A549 (cell line): ENCODE measurements at regions not wholly inside any gene's neighbourhood (a gene's known extent, or its start where the extent isn't known, plus 50 kb on each side); places are given as distances from the start of the nearest gene placed in this dataset.

Experiments used
- ATAC-seq, 2 experiments: fragments of 200-7000 bp in 1 of 2; fragments of >200 bp in 1 of 2; cut with Nextera tagmentation in 1 of 2; cut with Tn5 transposase in 1 of 2; 3 replicates each; pipeline versions ENCODE4 v1.8.0 to v1.9.1; 2018 to 2020; ENCODE audit warnings: mild to moderate bottlenecking in 1 of 2, moderate library complexity in 1 of 2
- CTCF ChIA-PET: fragments of 300-600 bp; sonication (Branson Sonifier 250); formaldehyde crosslinking; extraction: SDS; loops from one replicate; lab custom pipeline; 2021; ENCODE audit warnings: antibody characterized with exemption, inconsistent platforms; lab: Yijun Ruan, JAX
- POLR2A ChIA-PET: fragments of 350-600 bp; formaldehyde crosslinking; extraction: SDS; loops from one replicate; lab custom pipeline; 2021; ENCODE audit warnings: antibody characterized with exemption, inconsistent platforms; lab: Yijun Ruan, JAX
- DNase-seq, 2 experiments: peaks; one replicate each; pipeline versions ENCODE4 v3.0.0 to v3.0.0-alpha.2; 2011 to 2016; ENCODE audit warnings: low read depth in 1 of 2, low spot score in 1 of 2
- FAIRE-seq: peaks from 2 replicates; lab custom pipeline; 2011; peaks lifted over from hg19 to GRCh38; lab: Jason Lieb, UNC
- H3K27ac ChIP-seq, 2 experiments: fragments of >200 bp; sonication (Bioruptor Twin); formaldehyde crosslinking; 3 replicates each; pipeline ENCODE4 v1.5.1; 2016 to 2017
- H3K4me1 ChIP-seq: fragments of >200 bp; sonication (Bioruptor Twin); formaldehyde crosslinking; 3 replicates; pipeline ENCODE4 v1.6.1; 2016
- H3K4me2 ChIP-seq: fragments of >200 bp; sonication (Bioruptor Twin); formaldehyde crosslinking; 3 replicates; pipeline ENCODE4 v1.6.1; 2016
- H3K4me3 ChIP-seq: fragments of >200 bp; sonication (Bioruptor Twin); formaldehyde crosslinking; 3 replicates; pipeline ENCODE4 v1.5.1; 2016
- H3K9me3 ChIP-seq: fragments of >200 bp; sonication (Bioruptor Twin); formaldehyde crosslinking; 3 replicates; pipeline ENCODE4 v1.6.1; 2016
- CBX2 ChIP-seq: fragments of 200-600 bp; sonication (generic); IDR thresholded peaks from 2 replicates; pipeline ENCODE4 v1.6.1; 2016; ENCODE audit warnings: low read depth, mild to moderate bottlenecking, borderline replicate concordance
- EHMT2 ChIP-seq: fragments of 200-600 bp; sonication (generic); IDR thresholded peaks from 2 replicates; pipeline ENCODE4 v1.6.1; 2016; ENCODE audit warnings: antibody characterized with exemption, low read depth, mild to moderate bottlenecking, moderate library complexity
- ELK1 ChIP-seq: fragments of 150-350 bp; IDR thresholded peaks from 2 replicates; pipeline ENCODE4 v1.6.1; 2014; ENCODE audit warnings: low read depth, mild to moderate bottlenecking, low read length
- ESRRA ChIP-seq: fragments of 150-350 bp; IDR thresholded peaks from 2 replicates; pipeline ENCODE4 v1.6.1; 2014; ENCODE audit warnings: mild to moderate bottlenecking, low read length, borderline replicate concordance
- FOSB ChIP-seq: fragments of 250-450 bp; sonication (Bioruptor Pico); IDR thresholded peaks from 2 replicates; pipeline ENCODE4 v1.5.0; 2020; ENCODE audit warnings: mild to moderate bottlenecking, moderate library complexity
- FOSL2 ChIP-seq, 2 experiments: fragments of 450-650 bp in 1 of 2; fragments of >200 bp in 1 of 2; sonication (Bioruptor Twin) in 1 of 2; formaldehyde crosslinking; IDR thresholded peaks; 2 replicates each; pipeline versions ENCODE4 v1.5.0 to v1.6.1; 2016 to 2020; ENCODE audit warnings: mild to moderate bottlenecking in 1 of 2, moderate library complexity in 1 of 2
- FOXS1 ChIP-seq: fragments of 250-450 bp; sonication (Bioruptor Pico); IDR thresholded peaks from 2 replicates; pipeline ENCODE4 v1.5.0; 2020; ENCODE audit warnings: mild to moderate bottlenecking, moderate library complexity
- GATA3 ChIP-seq: IDR thresholded peaks from 2 replicates; pipeline ENCODE4 v1.6.1; 2012; ENCODE audit warnings: borderline replicate concordance
- HEYL ChIP-seq: fragments of 250-450 bp; sonication (Bioruptor Pico); IDR thresholded peaks from 2 replicates; pipeline ENCODE4 v1.8.0; 2021; ENCODE audit warnings: mild to moderate bottlenecking, moderate library complexity
- MAZ ChIP-seq: fragments of 150-350 bp; IDR thresholded peaks from 2 replicates; pipeline ENCODE4 v1.6.1; 2014; ENCODE audit warnings: antibody characterized with exemption, low read depth, low read length, borderline replicate concordance
- MYC ChIP-seq: IDR thresholded peaks from 2 replicates; pipeline ENCODE4 v1.6.1; 2012; ENCODE audit warnings: mild to moderate bottlenecking, inconsistent platforms, low read length, improper control_type of control experiment, borderline replicate concordance
- NPAS2 ChIP-seq: fragments of 250-450 bp; sonication (Bioruptor Pico); IDR thresholded peaks from 2 replicates; pipeline ENCODE4 v1.8.0; 2022; ENCODE audit warnings: mild to moderate bottlenecking, moderate library complexity, borderline replicate concordance
- POLR2A ChIP-seq: IDR thresholded peaks from 2 replicates; pipeline ENCODE4 v1.6.1; 2012; ENCODE audit warnings: mild to moderate bottlenecking, low read length
- POLR2AphosphoS2 ChIP-seq: conservative IDR thresholded peaks from 2 replicates; pipeline ENCODE4 v1.6.1; 2012; ENCODE audit warnings: low read length, improper control_type of control experiment, inconsistent platforms
- RAD21 ChIP-seq, 2 experiments: fragments of >200 bp in 1 of 2; sonication (Bioruptor Twin) in 1 of 2; formaldehyde crosslinking in 1 of 2; IDR thresholded peaks in 1 of 2; conservative IDR thresholded peaks in 1 of 2; 2 replicates in 1 of 2; 3 replicates in 1 of 2; pipeline ENCODE4 v1.6.1; 2012 to 2018; ENCODE audit warnings: inconsistent platforms in 1 of 2
- REST ChIP-seq: fragments of 200-600 bp; sonication (generic); IDR thresholded peaks from 2 replicates; pipeline ENCODE4 v1.6.1; 2016; ENCODE audit warnings: antibody characterized with exemption, mild to moderate bottlenecking, moderate library complexity
- RFX5 ChIP-seq: fragments of 450-650 bp; IDR thresholded peaks from 2 replicates; pipeline ENCODE4 v1.7.1; 2014; ENCODE audit warnings: antibody characterized with exemption, mild to moderate bottlenecking, moderate library complexity
- SMC3 ChIP-seq: fragments of >200 bp; sonication (Bioruptor Twin); formaldehyde crosslinking; IDR thresholded peaks from 3 replicates; pipeline ENCODE4 v1.6.1; 2018; ENCODE audit warnings: inconsistent platforms
- SREBF2 ChIP-seq: fragments of 450-650 bp; IDR thresholded peaks from 2 replicates; pipeline ENCODE4 v1.6.1; 2014; ENCODE audit warnings: mild to moderate bottlenecking, moderate library complexity
- TFCP2L1 ChIP-seq: fragments of 250-450 bp; sonication (Bioruptor Pico); IDR thresholded peaks from 2 replicates; pipeline ENCODE4 v1.5.0; 2021; ENCODE audit warnings: mild to moderate bottlenecking
- TP53 ChIP-seq: fragments of 250-450 bp; sonication (Bioruptor Pico); IDR thresholded peaks from 2 replicates; pipeline ENCODE4 v1.5.0; 2021; ENCODE audit warnings: mild to moderate bottlenecking, moderate library complexity
- ZFP36 ChIP-seq: fragments of 450-650 bp; IDR thresholded peaks from 2 replicates; pipeline ENCODE4 v1.6.1; 2014; ENCODE audit warnings: borderline replicate concordance; ENCODE audit not compliant: partially characterized antibody
- ZNF302 ChIP-seq: fragments of 250-450 bp; sonication (Bioruptor Pico); IDR thresholded peaks from 2 replicates; pipeline ENCODE4 v1.9.0; 2021; ENCODE audit warnings: inconsistent platforms, mild to moderate bottlenecking, moderate library complexity
- ZSCAN20 ChIP-seq: fragments of 250-450 bp; sonication (Bioruptor Pico); IDR thresholded peaks from 2 replicates; pipeline ENCODE4 v1.8.0; 2022; ENCODE audit warnings: mild to moderate bottlenecking, moderate library complexity
- WGBS: methylation state at CpG from one replicate; pipeline ENCODE4 v1.1.6; 2017; ENCODE audit errors: missing lambda C conversion rate; 5-methylcytosine and 5-hydroxymethylcytosine counted together
- TF ChIP-seq, protein P1 (sequence below): fragments of >200 bp; sonication (Bioruptor Twin); formaldehyde crosslinking; IDR thresholded peaks from 3 replicates; pipeline ENCODE4 v1.6.1; 2016
- TF ChIP-seq, protein P2 (sequence below): IDR thresholded peaks from 2 replicates; pipeline ENCODE4 v1.6.1; 2012

- FAIRE-seq (no peak), ATAC-seq (no peak), DNase-seq (no peak)
- Histone ChIP-seq H3K4me3 (no peak overlapping the region), H3K4me1 (no peaks in the 10 kb centered on the region), H3K4me2 (no peak overlapping the region), H3K9me3 (no peaks in the 10 kb centered on the region), H3K27ac (no peak overlapping the region)
- TF ChIP-seq ELK1: no peak
- TF ChIP-seq ZFP36: no peak
- no peak for TF ChIP-seq FOXS1 (CRISPR knock-in tag)
- no peak for TF ChIP-seq SREBF2
- TF ChIP-seq FOSB: no peak
- TF ChIP-seq, protein P1, sequence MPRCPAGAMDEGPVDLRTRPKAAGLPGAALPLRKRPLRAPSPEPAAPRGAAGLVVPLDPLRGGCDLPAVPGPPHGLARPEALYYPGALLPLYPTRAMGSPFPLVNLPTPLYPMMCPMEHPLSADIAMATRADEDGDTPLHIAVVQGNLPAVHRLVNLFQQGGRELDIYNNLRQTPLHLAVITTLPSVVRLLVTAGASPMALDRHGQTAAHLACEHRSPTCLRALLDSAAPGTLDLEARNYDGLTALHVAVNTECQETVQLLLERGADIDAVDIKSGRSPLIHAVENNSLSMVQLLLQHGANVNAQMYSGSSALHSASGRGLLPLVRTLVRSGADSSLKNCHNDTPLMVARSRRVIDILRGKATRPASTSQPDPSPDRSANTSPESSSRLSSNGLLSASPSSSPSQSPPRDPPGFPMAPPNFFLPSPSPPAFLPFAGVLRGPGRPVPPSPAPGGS: no peak
- no peak for TF ChIP-seq HEYL
- ChIA-PET POLR2A (no interaction called here), CTCF (no interaction called here)
- WGBS: 46% methylated on average over 7 of the region's 7 CpGs
Measured at GRCh38 chr20:46785958-46786357, 76.5 kb downstream of the SLC2A10 start.

GRCh38 chr20:46786566-46786965 is 77.1 kb downstream of the SLC2A10 start:
- CTCF ChIA-PET: no interaction called here
- TF ChIP-seq FOSB (no peak), MYC (no peak), EHMT2 (no peak), ESRRA (no peak), ELK1 (no peak), MAZ (no peak), FOXS1 (CRISPR knock-in tag) (no peak), POLR2AphosphoS2 (no peak)
- TF ChIP-seq, protein P2, sequence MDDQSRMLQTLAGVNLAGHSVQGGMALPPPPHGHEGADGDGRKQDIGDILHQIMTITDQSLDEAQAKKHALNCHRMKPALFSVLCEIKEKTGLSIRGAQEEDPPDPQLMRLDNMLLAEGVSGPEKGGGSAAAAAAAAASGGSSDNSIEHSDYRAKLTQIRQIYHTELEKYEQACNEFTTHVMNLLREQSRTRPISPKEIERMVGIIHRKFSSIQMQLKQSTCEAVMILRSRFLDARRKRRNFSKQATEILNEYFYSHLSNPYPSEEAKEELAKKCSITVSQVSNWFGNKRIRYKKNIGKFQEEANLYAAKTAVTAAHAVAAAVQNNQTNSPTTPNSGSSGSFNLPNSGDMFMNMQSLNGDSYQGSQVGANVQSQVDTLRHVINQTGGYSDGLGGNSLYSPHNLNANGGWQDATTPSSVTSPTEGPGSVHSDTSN: no peak
- TF ChIP-seq, all 56 proteins: peak for 0
- Histone ChIP-seq H3K4me3 (no peak overlapping the region), H3K27ac (no peak overlapping the region), H3K4me1 (no peaks in the 10 kb centered on the region), H3K4me2 (no peak overlapping the region), H3K9me3 (no peaks in the 10 kb centered on the region)
- ATAC-seq: no peak
- WGBS: 63% methylated on average over 6 of the region's 6 CpGs
- DNase-seq: no peak
- no peak for FAIRE-seq
- POLR2A ChIA-PET: no interaction called here

- Histone ChIP-seq H3K27ac (no peak overlapping the region), H3K4me3 (no peak overlapping the region), H3K9me3 (no peaks in the 10 kb centered on the region), H3K4me1 (no peaks in the 10 kb centered on the region), H3K4me2 (no peak overlapping the region)
- CTCF ChIA-PET: no interaction called here
- POLR2A ChIA-PET: no interaction called here
- DNase-seq (no peak), ATAC-seq (no peak), FAIRE-seq (no peak)
- TF ChIP-seq GATA3 (no peak), FOSB (no peak), SMC3 (no peak), FOSL2 (IDR thresholded peaks at IDR 0.05) (no peak), FOSL2 (CRISPR knock-in tag; IDR thresholded peaks at IDR 0.05) (no peak), ZFP36 (no peak), NPAS2 (CRISPR knock-in tag) (no peak), SREBF2 (no peak), REST (no peak), ZNF302 (CRISPR knock-in tag) (no peak), ZSCAN20 (no peak), ESRRA (no peak), TFCP2L1 (CRISPR knock-in tag) (no peak), TP53 (CRISPR knock-in tag) (no peak), RAD21 (conservative IDR thresholded peaks at IDR 0.05 in 1 of 2, IDR thresholded peaks at IDR 0.05 in 1 of 2) (no peak), CBX2 (no peak), POLR2A (no peak), RFX5 (no peak)
- 68% methylated on average over 21 of the region's 21 CpGs for WGBS
Measured at GRCh38 chr20:46787991-46788762, 78.7 kb downstream of the SLC2A10 start.
